AG04450 (cell line): ENCODE measurements at regions not wholly inside any gene's neighbourhood (a gene's known extent, or its start where the extent isn't known, plus 50 kb on each side); places are given as distances from the start of the nearest gene placed in this dataset.

ENCODE experiments used
- CTCF ChIA-PET: fragments of 300-600, 350-600 bp; formaldehyde crosslinking; extraction: SDS; loops from one replicate; lab custom pipeline; 2022; ENCODE audit warnings: antibody characterized with exemption, inconsistent platforms; lab: Charles Lee
- POLR2A ChIA-PET: fragments of 350-600 bp; formaldehyde crosslinking; extraction: SDS; loops from one replicate; lab custom pipeline; 2021; ENCODE audit warnings: antibody characterized with exemption, inconsistent platforms; lab: Yijun Ruan, JAX
- DNase-seq: peaks from one replicate; pipeline ENCODE4 v3.0.0-alpha.2; 2011; ENCODE audit warnings: low read depth, low spot score
- H3K27ac ChIP-seq: one replicate; pipeline ENCODE4 v1.5.1; 2012; ENCODE audit warnings: low read depth, low read length, control low read depth
- H3K27me3 ChIP-seq: one replicate; pipeline ENCODE4 v1.6.0; 2012; ENCODE audit warnings: low read length; ENCODE audit not compliant: control insufficient read depth, insufficient read depth
- H3K4me3 ChIP-seq: 2 replicates; pipeline ENCODE4 v1.5.1; 2011; ENCODE audit warnings: mild to moderate bottlenecking, low read depth, low read length, control low read depth
- H3K9me3 ChIP-seq: 2 replicates; pipeline ENCODE4 v1.5.1; 2012; ENCODE audit warnings: low read length; ENCODE audit not compliant: control insufficient read depth, insufficient read depth
- TF ChIP-seq, protein P1 (sequence below): IDR thresholded peaks from 2 replicates; pipeline ENCODE4 v1.5.1; 2011; ENCODE audit warnings: low read depth, low read length, control low read depth, inconsistent platforms

DNA sequence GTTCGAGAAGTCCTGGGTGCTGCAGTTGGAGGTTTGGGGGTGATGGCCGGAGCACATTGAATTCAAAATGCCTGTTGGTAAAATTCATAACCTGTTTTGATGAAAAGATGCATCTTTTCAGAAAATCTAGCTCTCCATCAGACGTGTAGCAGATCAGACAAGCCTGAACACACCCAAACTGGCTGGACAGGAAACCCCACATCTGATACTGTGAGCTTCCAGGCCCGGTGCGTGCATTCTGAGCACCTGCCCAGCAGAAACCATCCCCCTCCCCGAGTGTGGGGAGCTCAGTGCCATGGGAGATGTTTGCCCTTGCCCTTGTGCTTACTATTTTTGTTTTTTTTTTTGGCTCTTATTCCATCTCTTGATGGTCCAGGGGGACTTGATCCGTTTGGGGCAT lies 417.1 kb downstream of the TCERG1L start:
- TF ChIP-seq, protein P1, sequence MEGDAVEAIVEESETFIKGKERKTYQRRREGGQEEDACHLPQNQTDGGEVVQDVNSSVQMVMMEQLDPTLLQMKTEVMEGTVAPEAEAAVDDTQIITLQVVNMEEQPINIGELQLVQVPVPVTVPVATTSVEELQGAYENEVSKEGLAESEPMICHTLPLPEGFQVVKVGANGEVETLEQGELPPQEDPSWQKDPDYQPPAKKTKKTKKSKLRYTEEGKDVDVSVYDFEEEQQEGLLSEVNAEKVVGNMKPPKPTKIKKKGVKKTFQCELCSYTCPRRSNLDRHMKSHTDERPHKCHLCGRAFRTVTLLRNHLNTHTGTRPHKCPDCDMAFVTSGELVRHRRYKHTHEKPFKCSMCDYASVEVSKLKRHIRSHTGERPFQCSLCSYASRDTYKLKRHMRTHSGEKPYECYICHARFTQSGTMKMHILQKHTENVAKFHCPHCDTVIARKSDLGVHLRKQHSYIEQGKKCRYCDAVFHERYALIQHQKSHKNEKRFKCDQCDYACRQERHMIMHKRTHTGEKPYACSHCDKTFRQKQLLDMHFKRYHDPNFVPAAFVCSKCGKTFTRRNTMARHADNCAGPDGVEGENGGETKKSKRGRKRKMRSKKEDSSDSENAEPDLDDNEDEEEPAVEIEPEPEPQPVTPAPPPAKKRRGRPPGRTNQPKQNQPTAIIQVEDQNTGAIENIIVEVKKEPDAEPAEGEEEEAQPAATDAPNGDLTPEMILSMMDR = no peak
- H3K4me3 ChIP-seq = no peak overlapping the region
- H3K27me3 ChIP-seq = no peaks in the 10 kb centered on the region
- H3K9me3 ChIP-seq = peaks cover 68% of the 10 kb centered on the region
- no peak for DNase-seq
- ChIA-PET CTCF (no interaction called here), POLR2A (no interaction called here)
- H3K27ac ChIP-seq = no peak overlapping the region

DNA sequence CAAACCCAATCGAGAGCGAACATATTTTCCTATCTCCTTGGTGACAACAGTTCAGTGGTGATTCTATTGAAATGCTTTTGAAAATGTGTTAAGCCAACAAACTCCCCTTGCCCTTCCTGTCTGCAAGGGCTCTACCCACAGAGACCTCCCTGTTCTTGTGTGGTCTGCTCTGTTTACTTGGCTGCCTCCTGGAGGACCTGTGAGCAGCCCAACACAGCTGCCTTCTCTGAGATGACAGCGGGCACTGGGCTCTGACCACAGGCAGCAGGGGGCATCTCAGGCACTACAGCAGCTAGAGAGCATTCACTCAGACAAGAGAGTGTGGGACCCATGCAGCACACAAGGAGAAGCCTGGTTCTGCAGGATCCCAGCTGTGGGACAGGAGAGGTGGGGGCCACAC lies 416.4 kb downstream of the TCERG1L start:
- TF ChIP-seq, protein P1 = no peak
- Histone ChIP-seq H3K4me3 (no peak overlapping the region), H3K27me3 (no peaks in the 10 kb centered on the region), H3K9me3 (peaks cover 70% of the 10 kb centered on the region), H3K27ac (no peak overlapping the region)
- no peak for DNase-seq
- ChIA-PET CTCF (no interaction called here), POLR2A (no interaction called here)

DNA sequence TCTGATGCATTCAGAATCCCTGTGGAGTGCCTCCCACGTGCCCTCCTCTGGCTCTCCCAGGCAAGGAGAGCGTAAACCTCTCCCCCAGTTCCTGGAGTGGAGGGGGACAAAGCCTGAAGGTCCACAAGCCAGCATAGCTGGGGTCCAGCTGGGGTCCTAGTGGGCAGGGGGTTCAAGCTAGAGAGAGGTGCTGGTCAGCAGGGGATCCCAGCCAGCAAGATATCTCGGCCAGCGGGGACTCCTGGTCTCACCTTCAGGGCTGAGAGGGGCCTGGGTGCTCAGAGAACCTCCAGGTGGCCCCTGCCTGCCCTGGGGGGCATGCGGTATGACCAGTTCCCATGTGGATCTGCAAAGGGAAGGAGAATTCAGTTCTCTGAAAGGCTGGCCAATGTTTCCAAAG lies 413.7 kb downstream of the TCERG1L start:
- H3K27me3 ChIP-seq = no peaks in the 10 kb centered on the region
- CTCF ChIA-PET = no interaction called here
- peaks cover 74% of the 10 kb centered on the region for H3K9me3 ChIP-seq
- no peak overlapping the region for H3K4me3 ChIP-seq
- DNase-seq = no peak
- POLR2A ChIA-PET = no interaction called here
- TF ChIP-seq, protein P1 = no peak
- no peak overlapping the region for H3K27ac ChIP-seq

DNA sequence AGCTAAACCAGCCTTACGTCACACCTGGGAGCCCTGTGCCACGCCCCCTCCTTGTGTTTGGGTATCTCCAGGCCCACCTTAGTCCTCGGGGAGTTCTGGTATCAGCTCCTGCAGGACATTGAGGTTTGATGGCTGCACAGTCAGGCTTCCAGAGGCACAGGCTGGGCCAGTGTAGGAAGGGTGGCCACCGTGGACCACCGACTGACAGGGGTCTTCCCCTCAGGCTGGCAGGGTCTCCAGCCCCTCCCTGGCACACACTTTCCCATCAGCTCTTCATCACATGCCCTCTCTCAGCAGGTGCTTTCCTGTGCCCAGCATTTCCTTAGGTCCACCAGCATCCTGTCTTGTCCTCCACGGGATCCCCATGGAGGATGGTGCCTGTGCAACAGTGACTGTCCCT lies 413.1 kb downstream of the TCERG1L start:
- ChIA-PET POLR2A (no interaction called here), CTCF (no interaction called here)
- no peaks in the 10 kb centered on the region for H3K27me3 ChIP-seq
- H3K27ac ChIP-seq = no peak overlapping the region
- TF ChIP-seq, protein P1 = no peak
- DNase-seq = no peak
- H3K9me3 ChIP-seq = peaks cover 75% of the 10 kb centered on the region
- no peak overlapping the region for H3K4me3 ChIP-seq

DNA sequence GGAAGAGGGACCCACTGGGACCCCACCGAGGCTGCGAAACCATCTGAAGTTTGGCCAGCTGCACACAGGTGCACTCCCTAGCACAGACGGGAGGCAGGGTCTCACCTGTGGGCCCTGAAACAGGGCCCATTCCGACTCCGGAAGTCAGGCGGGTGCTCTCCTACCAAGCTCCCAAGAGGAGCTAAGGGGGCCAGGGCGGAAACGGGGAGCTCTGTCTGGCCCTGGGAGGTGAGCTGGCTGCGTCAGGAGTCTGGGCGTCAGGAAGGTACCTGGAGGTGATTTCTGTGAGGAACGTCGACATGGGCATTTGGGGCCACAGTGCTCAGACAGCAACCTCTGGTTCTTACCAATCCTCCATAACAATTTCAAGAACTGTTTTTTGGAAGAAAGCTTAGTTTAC lies 411.7 kb downstream of the TCERG1L start:
- POLR2A ChIA-PET = no interaction called here
- H3K9me3 ChIP-seq = peaks cover 85% of the 10 kb centered on the region
- CTCF ChIA-PET = no interaction called here
- DNase-seq = no peak
- H3K4me3 ChIP-seq = no peak overlapping the region
- TF ChIP-seq, protein P1 = no peak
- no peaks in the 10 kb centered on the region for H3K27me3 ChIP-seq
- no peak overlapping the region for H3K27ac ChIP-seq
